MM.1S (cell line): ENCODE measurements at regions not wholly inside any gene's neighbourhood (a gene's known extent, or its start where the extent isn't known, plus 50 kb on each side); places are given as distances from the start of the nearest gene placed in this dataset.

Experiments used
- EZH2 ChIP-seq: fragments of 300-600 bp; sonication (generic); optimal IDR thresholded peaks from 2 replicates; pipeline ENCODE3; 2017; ENCODE audit warnings: low read depth, mild to moderate bottlenecking, antibody characterized with exemption, low read length, mixed read lengths
- EZH2phosphoT487 ChIP-seq: fragments of 300-600 bp; sonication (generic); IDR thresholded peaks from 2 replicates; pipeline ENCODE4 v1.6.1; 2018; ENCODE audit warnings: antibody characterized with exemption, low read length
- TF ChIP-seq, protein P1 (sequence below): fragments of 300-600 bp; sonication (generic); IDR thresholded peaks from 2 replicates; pipeline ENCODE4 v1.5.1; 2016; ENCODE audit warnings: antibody characterized with exemption, low read length, mixed read lengths

DNA sequence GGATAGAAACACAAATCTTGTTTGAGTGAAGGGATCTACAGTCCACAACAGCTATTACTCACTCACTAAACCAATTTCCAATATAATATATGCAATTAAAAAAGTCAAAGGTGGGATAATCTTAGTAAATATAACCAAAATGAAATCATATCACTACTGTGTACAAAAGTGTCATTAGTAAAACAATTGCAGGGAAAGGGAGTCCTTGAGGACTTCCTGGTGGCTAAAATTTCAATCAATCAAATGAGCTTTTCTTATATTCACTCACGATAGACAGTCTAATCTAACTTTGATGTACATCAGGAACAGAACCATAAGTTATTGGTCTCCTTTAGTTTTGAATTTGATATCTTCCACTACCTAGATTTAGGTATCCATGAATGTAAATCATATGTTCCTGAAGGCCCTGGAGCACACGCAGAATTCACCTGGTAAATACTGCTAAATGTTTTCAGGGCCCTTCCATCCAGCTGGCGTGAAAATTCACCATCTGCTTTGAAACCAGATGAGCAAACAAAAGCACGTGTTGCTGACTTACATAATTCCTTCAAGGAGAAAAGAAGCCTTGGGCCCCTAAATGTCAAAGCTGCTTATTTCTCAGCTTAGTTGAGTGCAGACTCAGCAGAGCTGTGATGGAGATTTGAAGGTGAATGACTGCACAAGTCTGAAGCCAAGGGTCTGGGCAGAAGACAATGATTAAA lies 159.3 kb upstream of the TMEM196 start:
- TF ChIP-seq, protein P1, sequence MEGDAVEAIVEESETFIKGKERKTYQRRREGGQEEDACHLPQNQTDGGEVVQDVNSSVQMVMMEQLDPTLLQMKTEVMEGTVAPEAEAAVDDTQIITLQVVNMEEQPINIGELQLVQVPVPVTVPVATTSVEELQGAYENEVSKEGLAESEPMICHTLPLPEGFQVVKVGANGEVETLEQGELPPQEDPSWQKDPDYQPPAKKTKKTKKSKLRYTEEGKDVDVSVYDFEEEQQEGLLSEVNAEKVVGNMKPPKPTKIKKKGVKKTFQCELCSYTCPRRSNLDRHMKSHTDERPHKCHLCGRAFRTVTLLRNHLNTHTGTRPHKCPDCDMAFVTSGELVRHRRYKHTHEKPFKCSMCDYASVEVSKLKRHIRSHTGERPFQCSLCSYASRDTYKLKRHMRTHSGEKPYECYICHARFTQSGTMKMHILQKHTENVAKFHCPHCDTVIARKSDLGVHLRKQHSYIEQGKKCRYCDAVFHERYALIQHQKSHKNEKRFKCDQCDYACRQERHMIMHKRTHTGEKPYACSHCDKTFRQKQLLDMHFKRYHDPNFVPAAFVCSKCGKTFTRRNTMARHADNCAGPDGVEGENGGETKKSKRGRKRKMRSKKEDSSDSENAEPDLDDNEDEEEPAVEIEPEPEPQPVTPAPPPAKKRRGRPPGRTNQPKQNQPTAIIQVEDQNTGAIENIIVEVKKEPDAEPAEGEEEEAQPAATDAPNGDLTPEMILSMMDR, result no peak
- TF ChIP-seq EZH2phosphoT487 (no peak), EZH2 (no peak)
